ENCODE measurements at regions not wholly inside any gene's neighbourhood (a gene's known extent, or its start where the extent isn't known, plus 50 kb on each side); places are given as distances from the start of the nearest gene placed in this dataset.

- DNase-seq, result no peak
- Histone ChIP-seq H3K4me3 (ENCODE audit: low read depth, low read length) (no peak overlapping the region), H3K36me3 (no peaks in the 10 kb centered on the region), H3K27ac (no peak overlapping the region), H3K27me3 (ENCODE audit: insufficient read depth, low read depth, severe bottlenecking) (no peaks in the 10 kb centered on the region), H3K9me3 (ENCODE audit: severe bottlenecking) (peaks cover 4% of the 10 kb centered on the region)
- TF ChIP-seq CTCF (IDR thresholded peaks at IDR 0.05; ENCODE audit: low read depth, low read length), result no peak
Measured at GRCh38 chr4:182101618-182102017, 141.6 kb upstream of the TENM3 start.

- H3K27me3 ChIP-seq (ENCODE audit: insufficient read depth, low read depth, severe bottlenecking), result no peaks in the 10 kb centered on the region
- H3K27ac ChIP-seq, result no peak overlapping the region
- H3K9me3 ChIP-seq (ENCODE audit: severe bottlenecking), result peaks cover 4% of the 10 kb centered on the region
- no peak overlapping the region for H3K4me3 ChIP-seq (ENCODE audit: low read depth, low read length)
- DNase-seq, result no peak
- H3K36me3 ChIP-seq, result no peaks in the 10 kb centered on the region
- TF ChIP-seq CTCF (IDR thresholded peaks at IDR 0.05; ENCODE audit: low read depth, low read length), result no peak
Measured at GRCh38 chr4:182102576-182102975, 140.6 kb upstream of the TENM3 start.

GRCh38 chr4:182103614-182104319 lies 139.4 kb upstream of the TENM3 start:
- no peak for DNase-seq
- Histone ChIP-seq H3K4me3 (ENCODE audit: low read depth, low read length) (no peak overlapping the region), H3K27me3 (ENCODE audit: insufficient read depth, low read depth, severe bottlenecking) (no peaks in the 10 kb centered on the region), H3K9me3 (ENCODE audit: severe bottlenecking) (peaks cover 4% of the 10 kb centered on the region), H3K27ac (no peak overlapping the region), H3K36me3 (no peaks in the 10 kb centered on the region)
- no peak for TF ChIP-seq CTCF (IDR thresholded peaks at IDR 0.05; ENCODE audit: low read depth, low read length)

- no peaks in the 10 kb centered on the region for H3K27me3 ChIP-seq (ENCODE audit: insufficient read depth, low read depth, severe bottlenecking)
- no peak for TF ChIP-seq CTCF (IDR thresholded peaks at IDR 0.05; ENCODE audit: low read depth, low read length)
- DNase-seq, result no peak
- H3K27ac ChIP-seq, result no peak overlapping the region
- no peaks in the 10 kb centered on the region for H3K36me3 ChIP-seq
- peaks cover 4% of the 10 kb centered on the region for H3K9me3 ChIP-seq (ENCODE audit: severe bottlenecking)
- no peak overlapping the region for H3K4me3 ChIP-seq (ENCODE audit: low read depth, low read length)
Measured at GRCh38 chr4:182105416-182105815, 137.8 kb upstream of the TENM3 start.

GRCh38 chr4:182107931-182108330 lies 135.3 kb upstream of the TENM3 start:
- DNase-seq, result no peak
- Histone ChIP-seq H3K4me3 (ENCODE audit: low read depth, low read length) (no peak overlapping the region), H3K36me3 (no peaks in the 10 kb centered on the region), H3K9me3 (ENCODE audit: severe bottlenecking) (no peaks in the 10 kb centered on the region), H3K27me3 (ENCODE audit: insufficient read depth, low read depth, severe bottlenecking) (no peaks in the 10 kb centered on the region), H3K27ac (no peak overlapping the region)
- TF ChIP-seq CTCF (IDR thresholded peaks at IDR 0.05; ENCODE audit: low read depth, low read length), result no peak

- TF ChIP-seq CTCF (IDR thresholded peaks at IDR 0.05; ENCODE audit: low read depth, low read length), result no peak
- Histone ChIP-seq H3K9me3 (ENCODE audit: severe bottlenecking) (no peaks in the 10 kb centered on the region), H3K4me3 (ENCODE audit: low read depth, low read length) (no peak overlapping the region), H3K36me3 (no peaks in the 10 kb centered on the region), H3K27ac (no peak overlapping the region), H3K27me3 (ENCODE audit: insufficient read depth, low read depth, severe bottlenecking) (no peaks in the 10 kb centered on the region)
- DNase-seq, result no peak
Measured at GRCh38 chr4:182111586-182111985, 131.6 kb upstream of the TENM3 start.
